ENCODE measurements at regions not wholly inside any gene's neighbourhood (a gene's known extent, or its start where the extent isn't known, plus 50 kb on each side); places are given as distances from the start of the nearest gene placed in this dataset.

DNA sequence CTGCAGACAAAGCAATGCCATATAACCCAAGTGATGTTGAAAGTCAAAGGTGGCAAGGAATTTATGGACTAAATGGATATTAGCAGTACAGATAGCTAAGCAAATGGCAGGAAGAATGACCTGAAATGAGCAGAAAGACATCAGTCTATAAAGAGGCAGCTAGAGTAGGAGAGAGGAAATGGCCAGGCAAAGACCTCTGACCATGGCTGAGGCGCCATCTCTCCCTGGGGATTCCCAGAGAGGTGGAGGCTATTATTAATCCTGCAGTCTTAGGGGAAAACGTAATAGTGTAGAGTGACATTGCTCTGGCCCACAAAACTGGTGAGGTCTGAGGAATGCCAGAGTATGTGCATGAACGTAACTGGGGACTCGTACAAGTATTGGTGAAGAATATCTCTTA is 563.6 kb upstream of the PRMT6 start:
- no peak for DNase-seq (ENCODE audit: extremely low spot score in 2 of 2)
- no peak overlapping the region for H3K4me3 ChIP-seq
- H3K4me1 ChIP-seq: no peaks in the 10 kb centered on the region
- H3K9me3 ChIP-seq: no peaks in the 10 kb centered on the region
- intact Hi-C loops (cut with DNase I): no loop called here
- TF ChIP-seq, protein P1, sequence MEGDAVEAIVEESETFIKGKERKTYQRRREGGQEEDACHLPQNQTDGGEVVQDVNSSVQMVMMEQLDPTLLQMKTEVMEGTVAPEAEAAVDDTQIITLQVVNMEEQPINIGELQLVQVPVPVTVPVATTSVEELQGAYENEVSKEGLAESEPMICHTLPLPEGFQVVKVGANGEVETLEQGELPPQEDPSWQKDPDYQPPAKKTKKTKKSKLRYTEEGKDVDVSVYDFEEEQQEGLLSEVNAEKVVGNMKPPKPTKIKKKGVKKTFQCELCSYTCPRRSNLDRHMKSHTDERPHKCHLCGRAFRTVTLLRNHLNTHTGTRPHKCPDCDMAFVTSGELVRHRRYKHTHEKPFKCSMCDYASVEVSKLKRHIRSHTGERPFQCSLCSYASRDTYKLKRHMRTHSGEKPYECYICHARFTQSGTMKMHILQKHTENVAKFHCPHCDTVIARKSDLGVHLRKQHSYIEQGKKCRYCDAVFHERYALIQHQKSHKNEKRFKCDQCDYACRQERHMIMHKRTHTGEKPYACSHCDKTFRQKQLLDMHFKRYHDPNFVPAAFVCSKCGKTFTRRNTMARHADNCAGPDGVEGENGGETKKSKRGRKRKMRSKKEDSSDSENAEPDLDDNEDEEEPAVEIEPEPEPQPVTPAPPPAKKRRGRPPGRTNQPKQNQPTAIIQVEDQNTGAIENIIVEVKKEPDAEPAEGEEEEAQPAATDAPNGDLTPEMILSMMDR (IDR thresholded peaks at IDR 0.05): no peak
- TF ChIP-seq POLR2A (IDR thresholded peaks at IDR 0.05) (no peak), POLR2AphosphoS5 (IDR thresholded peaks at IDR 0.05; ENCODE audit: insufficient read depth in 1 of 2, low read depth in 1 of 2) (no peak)
- no peaks in the 10 kb centered on the region for H3K36me3 ChIP-seq
- H3K27me3 ChIP-seq: no peaks in the 10 kb centered on the region
- no peak overlapping the region for H3K27ac ChIP-seq

DNA sequence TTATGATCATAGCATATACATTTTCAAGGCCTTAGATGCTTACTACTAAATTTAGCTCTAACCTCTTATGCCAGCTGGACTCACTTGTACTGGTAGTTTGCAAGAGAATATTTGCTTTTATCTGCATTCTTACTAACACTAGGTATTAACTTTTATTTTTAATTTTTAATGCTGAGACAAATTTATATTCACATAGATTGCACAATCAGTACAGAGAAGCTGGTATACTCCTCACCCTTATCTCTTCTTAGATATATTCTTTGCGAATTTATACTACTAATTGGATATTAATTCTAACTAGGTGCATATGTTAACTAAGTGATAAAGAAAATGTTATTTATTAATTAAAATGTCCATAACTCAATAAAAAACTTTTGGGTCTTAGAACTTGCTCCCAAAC is 561.8 kb upstream of the PRMT6 start:
- Histone ChIP-seq H3K27ac (no peak overlapping the region), H3K4me3 (no peak overlapping the region), H3K27me3 (no peaks in the 10 kb centered on the region), H3K4me1 (no peaks in the 10 kb centered on the region), H3K9me3 (no peaks in the 10 kb centered on the region), H3K36me3 (no peaks in the 10 kb centered on the region)
- TF ChIP-seq POLR2A (IDR thresholded peaks at IDR 0.05) (no peak), POLR2AphosphoS5 (IDR thresholded peaks at IDR 0.05; ENCODE audit: insufficient read depth in 1 of 2, low read depth in 1 of 2) (no peak)
- TF ChIP-seq, protein P1 (IDR thresholded peaks at IDR 0.05): no peak
- intact Hi-C loops (cut with DNase I): no loop called here
- DNase-seq (ENCODE audit: extremely low spot score in 2 of 2): no peak

DNA sequence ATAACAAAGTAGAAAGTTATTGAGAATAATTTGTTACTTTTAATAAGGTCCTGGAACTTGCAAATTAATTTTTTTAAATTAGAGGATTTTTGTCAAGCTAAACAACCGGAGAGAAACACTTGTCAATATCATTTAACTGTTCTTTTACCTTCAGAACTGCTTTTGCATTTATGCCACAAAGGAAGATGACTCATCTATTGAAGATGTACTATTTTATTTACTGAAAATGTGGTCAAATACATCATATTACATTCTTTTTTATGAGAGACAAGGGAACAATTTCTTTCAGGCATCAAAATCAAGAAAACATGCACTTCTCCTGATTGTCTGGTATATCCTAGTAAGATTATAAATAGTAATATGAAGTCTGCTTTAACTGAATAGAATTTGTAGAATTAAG is 558.2 kb upstream of the PRMT6 start:
- Histone ChIP-seq H3K27me3 (no peaks in the 10 kb centered on the region), H3K9me3 (no peaks in the 10 kb centered on the region), H3K27ac (no peak overlapping the region), H3K4me1 (no peaks in the 10 kb centered on the region), H3K36me3 (no peaks in the 10 kb centered on the region), H3K4me3 (no peak overlapping the region)
- DNase-seq (ENCODE audit: extremely low spot score in 2 of 2): no peak
- TF ChIP-seq POLR2A (IDR thresholded peaks at IDR 0.05) (no peak), POLR2AphosphoS5 (IDR thresholded peaks at IDR 0.05; ENCODE audit: insufficient read depth in 1 of 2, low read depth in 1 of 2) (no peak)
- TF ChIP-seq, protein P1 (IDR thresholded peaks at IDR 0.05): no peak
- intact Hi-C loops (cut with DNase I): no loop called here

DNA sequence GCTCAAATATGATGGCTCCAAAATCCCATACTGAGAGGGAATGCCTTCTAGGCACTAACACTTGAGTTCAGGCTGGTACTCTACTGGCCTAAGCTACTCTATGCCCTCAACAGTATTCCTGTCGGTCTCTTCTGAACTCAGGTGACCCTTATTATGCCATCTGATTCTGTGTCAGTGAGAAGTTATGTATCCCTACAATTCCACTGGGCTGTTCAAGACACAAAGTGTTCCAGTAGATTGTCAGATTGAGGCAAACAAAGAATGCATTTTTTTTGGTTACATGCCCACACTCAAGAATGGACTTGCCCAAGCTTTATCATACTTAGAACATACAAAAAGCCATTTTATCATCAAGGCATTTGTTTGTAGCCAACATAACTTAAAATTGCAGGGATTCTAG is 553.8 kb upstream of the PRMT6 start:
- Histone ChIP-seq H3K9me3 (no peaks in the 10 kb centered on the region), H3K4me1 (no peaks in the 10 kb centered on the region), H3K4me3 (no peak overlapping the region), H3K27ac (no peak overlapping the region), H3K36me3 (no peaks in the 10 kb centered on the region), H3K27me3 (no peaks in the 10 kb centered on the region)
- no peak for DNase-seq (ENCODE audit: extremely low spot score in 2 of 2)
- intact Hi-C loops (cut with DNase I): no loop called here
- TF ChIP-seq POLR2A (IDR thresholded peaks at IDR 0.05) (no peak), POLR2AphosphoS5 (IDR thresholded peaks at IDR 0.05; ENCODE audit: insufficient read depth in 1 of 2, low read depth in 1 of 2) (no peak)
- TF ChIP-seq, protein P1 (IDR thresholded peaks at IDR 0.05): no peak

DNA sequence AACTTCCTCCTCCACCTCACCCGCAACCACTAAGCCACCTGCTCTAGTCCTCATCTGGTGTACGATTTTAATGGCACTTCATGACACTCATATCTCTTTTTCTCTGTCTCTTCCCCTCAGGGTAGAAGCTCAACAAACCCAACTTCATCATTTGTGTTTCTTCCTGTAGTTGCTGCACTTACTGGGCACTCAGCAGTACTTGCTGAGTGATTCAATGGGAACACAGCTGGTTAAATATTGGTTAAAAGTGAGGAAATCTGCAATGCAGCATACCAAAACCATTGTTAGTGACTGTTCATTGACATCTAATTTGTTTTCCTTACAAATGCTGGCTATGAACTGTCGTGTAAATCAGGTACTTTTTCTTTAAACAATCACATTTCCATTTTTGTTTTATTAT is 541.1 kb upstream of the PRMT6 start:
- Histone ChIP-seq H3K4me3 (no peak overlapping the region), H3K27ac (no peak overlapping the region), H3K9me3 (no peaks in the 10 kb centered on the region), H3K4me1 (no peaks in the 10 kb centered on the region), H3K36me3 (no peaks in the 10 kb centered on the region), H3K27me3 (no peaks in the 10 kb centered on the region)
- no peak for DNase-seq (ENCODE audit: extremely low spot score in 2 of 2)
- TF ChIP-seq, protein P1 (IDR thresholded peaks at IDR 0.05): no peak
- TF ChIP-seq POLR2AphosphoS5 (IDR thresholded peaks at IDR 0.05; ENCODE audit: insufficient read depth in 1 of 2, low read depth in 1 of 2): no peak
- TF ChIP-seq POLR2A (IDR thresholded peaks at IDR 0.05): no peak
- intact Hi-C loops (cut with DNase I): no loop called here
